ENCODE measurements at regions not wholly inside any gene's neighbourhood (a gene's known extent, or its start where the extent isn't known, plus 50 kb on each side); places are given as distances from the start of the nearest gene placed in this dataset.

DNA sequence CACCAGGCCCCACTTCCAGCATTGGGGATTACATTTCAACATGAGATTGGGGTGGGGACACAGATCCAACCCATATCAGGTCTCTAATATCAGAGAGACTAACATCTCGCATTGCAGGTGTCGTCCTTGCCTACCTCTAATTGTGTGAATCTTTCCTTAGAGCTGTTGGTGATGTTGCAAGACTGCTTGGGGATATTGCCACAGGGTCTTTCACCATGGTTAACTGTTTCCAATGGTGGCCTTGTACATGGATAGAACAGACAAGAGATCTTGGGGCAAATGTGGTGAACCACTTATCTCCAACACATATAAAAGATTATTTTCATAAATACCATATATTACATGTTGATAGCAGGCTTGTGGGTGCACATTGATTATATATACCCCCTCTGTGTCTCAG is 270.3 kb upstream of the LINC00305 start:
- Histone ChIP-seq H2AFZ (ENCODE audit: low read depth, low read length) (no peak overlapping the region), H3K9ac (ENCODE audit: low read depth, low read length) (no peak overlapping the region), H4K20me1 (ENCODE audit: insufficient read depth, low read length) (no peaks in the 10 kb centered on the region), H3K4me2 (ENCODE audit: insufficient read depth, low read length) (no peak overlapping the region), H3K36me3 (ENCODE audit: insufficient read depth, low read length) (no peaks in the 10 kb centered on the region), H3K27ac (ENCODE audit: low read length) (no peak overlapping the region), H3K4me3 (ENCODE audit: low read depth in 1 of 2, low read length in 2 of 2) (no peak overlapping the region), H3K9me3 (ENCODE audit: insufficient read depth, low read length, severe bottlenecking) (no peaks in the 10 kb centered on the region), H3K4me1 (ENCODE audit: insufficient read depth, low read length) (no peaks in the 10 kb centered on the region), H3K79me2 (ENCODE audit: insufficient read depth, low read length) (no peaks in the 10 kb centered on the region), H3K27me3 (ENCODE audit: insufficient read depth, low read length, poor library complexity) (no peaks in the 10 kb centered on the region)
- no peak for ATAC-seq (ENCODE audit: insufficient read depth, low read depth)
- TF ChIP-seq, protein P1, sequence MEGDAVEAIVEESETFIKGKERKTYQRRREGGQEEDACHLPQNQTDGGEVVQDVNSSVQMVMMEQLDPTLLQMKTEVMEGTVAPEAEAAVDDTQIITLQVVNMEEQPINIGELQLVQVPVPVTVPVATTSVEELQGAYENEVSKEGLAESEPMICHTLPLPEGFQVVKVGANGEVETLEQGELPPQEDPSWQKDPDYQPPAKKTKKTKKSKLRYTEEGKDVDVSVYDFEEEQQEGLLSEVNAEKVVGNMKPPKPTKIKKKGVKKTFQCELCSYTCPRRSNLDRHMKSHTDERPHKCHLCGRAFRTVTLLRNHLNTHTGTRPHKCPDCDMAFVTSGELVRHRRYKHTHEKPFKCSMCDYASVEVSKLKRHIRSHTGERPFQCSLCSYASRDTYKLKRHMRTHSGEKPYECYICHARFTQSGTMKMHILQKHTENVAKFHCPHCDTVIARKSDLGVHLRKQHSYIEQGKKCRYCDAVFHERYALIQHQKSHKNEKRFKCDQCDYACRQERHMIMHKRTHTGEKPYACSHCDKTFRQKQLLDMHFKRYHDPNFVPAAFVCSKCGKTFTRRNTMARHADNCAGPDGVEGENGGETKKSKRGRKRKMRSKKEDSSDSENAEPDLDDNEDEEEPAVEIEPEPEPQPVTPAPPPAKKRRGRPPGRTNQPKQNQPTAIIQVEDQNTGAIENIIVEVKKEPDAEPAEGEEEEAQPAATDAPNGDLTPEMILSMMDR (IDR thresholded peaks at IDR 0.05; ENCODE audit: borderline replicate concordance, extremely low read depth, low read length, poor library complexity, severe bottlenecking): no peak
- no peak for TF ChIP-seq EZH2 (IDR thresholded peaks at IDR 0.05; ENCODE audit: borderline replicate concordance, low read depth, low read length, severe bottlenecking)
- DNase-seq: no peak

DNA sequence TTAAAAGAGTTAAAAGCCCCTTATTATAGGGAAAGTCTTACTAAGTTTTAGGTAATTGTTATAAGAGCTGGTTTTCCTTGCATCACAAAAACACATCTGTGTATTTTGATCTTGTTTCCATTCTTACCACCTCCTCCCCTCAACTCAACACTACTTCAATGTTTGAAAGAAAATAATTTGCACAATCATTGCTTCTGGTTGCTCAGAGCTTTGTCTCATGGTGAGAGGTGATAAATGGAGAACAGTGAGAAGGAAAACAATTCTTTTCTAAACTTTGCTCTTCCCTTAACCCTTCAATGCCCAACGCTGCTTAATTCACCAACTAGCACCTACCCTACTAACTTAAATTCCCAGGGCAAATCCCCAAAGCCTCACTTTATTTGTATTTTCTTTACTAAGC is 268.1 kb upstream of the LINC00305 start:
- Histone ChIP-seq H3K79me2 (ENCODE audit: insufficient read depth, low read length) (no peaks in the 10 kb centered on the region), H2AFZ (ENCODE audit: low read depth, low read length) (no peak overlapping the region), H3K4me1 (ENCODE audit: insufficient read depth, low read length) (no peaks in the 10 kb centered on the region), H3K27ac (ENCODE audit: low read length) (no peak overlapping the region), H4K20me1 (ENCODE audit: insufficient read depth, low read length) (no peaks in the 10 kb centered on the region), H3K36me3 (ENCODE audit: insufficient read depth, low read length) (no peaks in the 10 kb centered on the region), H3K9ac (ENCODE audit: low read depth, low read length) (no peak overlapping the region), H3K4me2 (ENCODE audit: insufficient read depth, low read length) (no peak overlapping the region), H3K9me3 (ENCODE audit: insufficient read depth, low read length, severe bottlenecking) (no peaks in the 10 kb centered on the region), H3K27me3 (ENCODE audit: insufficient read depth, low read length, poor library complexity) (no peaks in the 10 kb centered on the region), H3K4me3 (ENCODE audit: low read depth in 1 of 2, low read length in 2 of 2) (no peak overlapping the region)
- DNase-seq (no peak), ATAC-seq (ENCODE audit: insufficient read depth, low read depth) (no peak)
- TF ChIP-seq, protein P1 (IDR thresholded peaks at IDR 0.05; ENCODE audit: borderline replicate concordance, extremely low read depth, low read length, poor library complexity, severe bottlenecking): no peak
- no peak for TF ChIP-seq EZH2 (IDR thresholded peaks at IDR 0.05; ENCODE audit: borderline replicate concordance, low read depth, low read length, severe bottlenecking)

DNA sequence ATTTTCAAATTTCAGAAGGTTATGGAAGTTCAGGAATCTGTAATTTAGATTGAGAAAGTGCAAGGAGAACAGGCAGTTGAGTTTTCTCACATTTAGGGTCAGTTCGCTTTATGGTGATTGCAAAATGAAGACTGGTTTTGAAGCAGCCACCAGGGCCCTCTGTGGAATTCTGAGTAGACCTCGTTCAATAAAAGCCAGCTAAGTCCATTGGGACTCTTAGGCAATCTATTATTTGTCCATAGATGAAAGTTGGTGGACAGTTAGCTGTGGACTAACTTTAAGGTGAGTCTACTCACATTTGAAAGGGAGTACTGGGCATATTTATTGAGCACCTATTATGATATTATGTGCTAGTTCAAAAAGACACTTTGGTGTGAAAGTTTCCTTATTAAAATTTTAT is 266.3 kb upstream of the LINC00305 start:
- H3K36me3 ChIP-seq (ENCODE audit: insufficient read depth, low read length): no peaks in the 10 kb centered on the region
- no peak overlapping the region for H3K4me2 ChIP-seq (ENCODE audit: insufficient read depth, low read length)
- H3K79me2 ChIP-seq (ENCODE audit: insufficient read depth, low read length): no peaks in the 10 kb centered on the region
- H3K9ac ChIP-seq (ENCODE audit: low read depth, low read length): no peak overlapping the region
- no peaks in the 10 kb centered on the region for H3K4me1 ChIP-seq (ENCODE audit: insufficient read depth, low read length)
- H3K4me3 ChIP-seq (ENCODE audit: low read depth in 1 of 2, low read length in 2 of 2): no peak overlapping the region
- H3K27ac ChIP-seq (ENCODE audit: low read length): no peak overlapping the region
- H4K20me1 ChIP-seq (ENCODE audit: insufficient read depth, low read length): no peaks in the 10 kb centered on the region
- no peaks in the 10 kb centered on the region for H3K27me3 ChIP-seq (ENCODE audit: insufficient read depth, low read length, poor library complexity)
- H3K9me3 ChIP-seq (ENCODE audit: insufficient read depth, low read length, severe bottlenecking): no peaks in the 10 kb centered on the region
- DNase-seq: no peak
- H2AFZ ChIP-seq (ENCODE audit: low read depth, low read length): no peak overlapping the region
- TF ChIP-seq, protein P1 (IDR thresholded peaks at IDR 0.05; ENCODE audit: borderline replicate concordance, extremely low read depth, low read length, poor library complexity, severe bottlenecking): no peak
- no peak for TF ChIP-seq EZH2 (IDR thresholded peaks at IDR 0.05; ENCODE audit: borderline replicate concordance, low read depth, low read length, severe bottlenecking)
- no peak for ATAC-seq (ENCODE audit: insufficient read depth, low read depth)

DNA sequence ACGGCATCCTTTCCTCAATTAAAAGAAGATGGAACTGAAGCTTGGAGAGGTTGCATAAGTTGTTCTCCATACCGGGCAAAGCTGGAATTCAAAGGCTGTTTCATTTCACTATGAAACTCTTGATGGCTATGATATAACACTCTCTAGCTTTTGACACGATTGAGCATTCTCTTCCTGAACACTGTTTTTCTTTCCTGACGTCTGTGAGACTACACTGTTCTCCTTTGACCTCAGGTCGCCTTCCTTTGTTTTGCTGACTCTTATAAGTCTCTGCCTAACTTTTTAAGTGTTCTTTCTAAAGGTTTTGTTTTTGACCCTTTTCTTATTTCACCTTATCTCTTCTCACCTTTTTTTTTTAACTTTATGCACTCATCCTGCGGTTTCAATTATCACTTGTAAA is 261.8 kb upstream of the LINC00305 start:
- ATAC-seq (ENCODE audit: insufficient read depth, low read depth): no peak

More for the DNA sequence above, 261.8 kb upstream of the LINC00305 start:
- Histone ChIP-seq H3K9ac (ENCODE audit: low read depth, low read length) (no peak overlapping the region), H2AFZ (ENCODE audit: low read depth, low read length) (no peak overlapping the region), H3K79me2 (ENCODE audit: insufficient read depth, low read length) (no peaks in the 10 kb centered on the region), H3K4me2 (ENCODE audit: insufficient read depth, low read length) (no peak overlapping the region), H3K27me3 (ENCODE audit: insufficient read depth, low read length, poor library complexity) (no peaks in the 10 kb centered on the region), H3K27ac (ENCODE audit: low read length) (no peak overlapping the region), H4K20me1 (ENCODE audit: insufficient read depth, low read length) (no peaks in the 10 kb centered on the region), H3K36me3 (ENCODE audit: insufficient read depth, low read length) (no peaks in the 10 kb centered on the region), H3K4me3 (ENCODE audit: low read depth in 1 of 2, low read length in 2 of 2) (no peak overlapping the region), H3K4me1 (ENCODE audit: insufficient read depth, low read length) (no peaks in the 10 kb centered on the region), H3K9me3 (ENCODE audit: insufficient read depth, low read length, severe bottlenecking) (no peaks in the 10 kb centered on the region)
- TF ChIP-seq, protein P1 (IDR thresholded peaks at IDR 0.05; ENCODE audit: borderline replicate concordance, extremely low read depth, low read length, poor library complexity, severe bottlenecking): no peak
- no peak for TF ChIP-seq EZH2 (IDR thresholded peaks at IDR 0.05; ENCODE audit: borderline replicate concordance, low read depth, low read length, severe bottlenecking)
- DNase-seq: no peak

Data from DND-41 (cell line).